Frontal cortex (tissue), 3 donors: ENCODE measurements at regions not wholly inside any gene's neighbourhood (a gene's known extent, or its start where the extent isn't known, plus 50 kb on each side); places are given as distances from the start of the nearest gene placed in this dataset.
"Not testable (repeated sequence)": the region's sequence is repeated elsewhere in the genome, so short reads cannot be mapped to it uniquely, and the experiment has no call there.

Source experiments
- DNase-seq, 2 donors: peaks; one replicate each; pipeline ENCODE4 v3.0.0; 2012; ENCODE audit warnings: low spot score in 2 of 2
- FAIRE-seq: peaks from 2 replicates; lab custom pipeline; 2012; peaks lifted over from hg19 to GRCh38; lab: Jason Lieb, UNC
- donor health status: control.
- donor health status: control.
- donor health status: control.

DNA sequence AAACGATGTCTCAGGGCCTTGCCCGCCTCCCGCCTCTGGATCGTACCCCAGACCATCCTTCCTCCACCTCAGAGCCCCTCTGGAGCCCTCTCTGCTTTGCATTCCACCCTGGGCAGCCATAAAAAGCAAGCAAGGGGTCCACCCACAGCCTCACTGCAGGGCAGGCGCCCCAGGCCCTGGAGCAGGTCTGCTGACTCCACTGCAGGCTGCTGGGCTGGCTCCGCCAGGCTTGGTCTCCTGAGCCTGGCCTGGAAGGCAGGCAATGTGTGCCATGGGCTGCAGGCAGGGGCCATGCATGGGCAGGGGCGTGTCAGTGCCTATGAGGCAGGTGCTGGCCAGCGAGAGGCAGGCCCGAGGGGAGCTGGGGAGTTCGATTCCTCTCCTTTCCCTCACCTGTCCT is 186.0 kb downstream of the ANKRD30B start:
- FAIRE-seq, result no peak
- no peak for DNase-seq

DNA sequence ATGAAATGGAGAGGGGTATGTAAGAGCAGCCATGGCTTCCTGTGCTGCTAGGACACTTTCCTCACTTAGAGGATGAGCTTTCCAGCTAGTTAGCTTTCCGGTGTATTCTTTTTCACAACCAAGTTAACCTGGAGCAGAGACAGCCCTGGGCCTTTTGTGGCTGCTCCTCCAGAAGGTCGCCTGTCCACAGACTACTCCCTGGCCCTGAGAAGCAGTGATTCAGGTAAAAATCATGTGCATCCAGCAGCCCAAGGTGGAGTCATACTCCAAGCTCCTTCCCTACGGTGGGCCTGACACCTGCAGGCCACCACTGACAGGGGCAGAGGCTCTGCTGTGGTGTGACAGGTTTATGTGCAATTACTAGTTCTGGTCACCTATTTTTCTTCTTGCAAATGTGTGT is 187.2 kb downstream of the ANKRD30B start:
- no peak for FAIRE-seq
- no peak for DNase-seq

DNA sequence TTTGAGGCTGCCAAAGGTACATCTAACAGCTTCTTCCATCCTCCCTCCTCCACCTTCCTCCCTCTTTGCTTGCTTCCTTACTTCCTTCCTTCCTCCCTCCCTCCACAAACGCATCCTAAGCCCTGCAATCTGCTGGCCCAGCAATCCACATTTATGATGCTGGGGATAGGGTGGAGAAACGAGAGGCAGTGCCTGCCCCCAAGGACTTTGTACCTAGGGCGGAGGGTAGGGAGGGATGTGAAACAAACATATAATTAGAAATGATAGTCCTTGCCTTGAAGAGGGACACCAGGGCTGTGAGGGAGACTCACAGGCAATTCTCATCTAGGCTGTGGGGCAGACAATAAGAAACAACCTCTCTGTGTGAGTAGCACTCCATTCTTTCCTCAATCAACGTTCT is 188.3 kb downstream of the ANKRD30B start:
- FAIRE-seq, result no peak
- DNase-seq, result no peak

DNA sequence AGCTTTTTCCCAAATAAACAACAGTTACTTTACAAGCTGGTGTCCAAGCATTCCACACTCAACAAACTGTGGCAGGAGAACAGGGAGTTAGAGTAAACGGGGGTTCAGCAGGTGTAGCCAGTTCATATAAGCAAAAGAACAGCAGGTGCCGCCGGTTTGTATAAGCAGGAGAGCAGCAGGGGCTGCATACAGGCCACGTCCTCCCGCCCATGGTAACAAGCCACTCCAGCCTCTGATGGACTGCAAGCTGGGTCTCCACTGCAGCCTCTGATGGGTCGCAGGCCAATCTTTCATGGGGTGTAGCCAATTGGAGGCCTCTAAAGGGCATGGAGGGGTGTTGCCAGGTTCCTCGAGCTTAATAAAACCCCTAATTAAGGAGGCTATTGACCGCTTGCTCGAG is 189.3 kb downstream of the ANKRD30B start:
- DNase-seq (no peak), FAIRE-seq (no peak)

DNA sequence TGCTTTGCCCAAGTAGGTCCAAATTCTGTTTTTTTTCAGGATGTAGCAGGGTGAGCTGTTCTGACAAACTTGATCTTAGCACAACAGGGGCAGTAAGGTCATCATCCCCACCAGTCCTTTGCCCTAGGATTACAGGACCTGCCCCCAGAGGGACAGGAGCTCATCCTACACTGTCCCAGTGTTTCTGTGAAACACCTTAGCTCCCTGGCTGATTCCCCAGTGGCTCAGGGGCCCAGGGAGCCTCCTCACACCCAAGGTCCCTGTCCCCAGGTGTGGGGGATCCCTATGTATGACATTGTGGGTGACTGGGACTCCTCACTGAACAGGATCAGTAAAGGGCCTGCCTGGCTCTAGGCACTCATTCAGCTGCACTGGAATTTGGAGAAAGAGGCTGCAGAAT is 191.2 kb downstream of the ANKRD30B start:
- DNase-seq (no peak), FAIRE-seq (no peak)

GRCh38 chr18:14940106-14940505 is 192.1 kb downstream of the ANKRD30B start:
- not testable (repeated sequence) for FAIRE-seq, DNase-seq

DNA sequence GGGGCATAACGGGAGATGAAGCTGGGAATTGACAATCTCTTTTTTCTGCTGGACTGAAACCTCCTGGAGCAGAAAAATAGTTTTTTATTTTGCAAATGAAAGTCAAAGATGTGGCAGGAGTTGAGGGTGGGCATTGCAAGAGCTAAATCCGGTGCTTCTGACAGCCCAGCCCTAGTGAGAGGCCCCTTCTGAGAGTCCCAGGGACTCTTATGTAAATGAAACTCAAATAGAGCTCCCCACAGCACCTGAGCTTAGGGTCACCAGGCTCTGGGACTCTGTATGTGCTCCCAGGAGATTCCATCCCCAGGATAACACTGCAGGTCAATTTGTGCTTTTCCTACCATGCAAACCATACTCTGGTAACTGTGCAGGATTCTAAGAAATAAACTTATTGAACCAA is 192.8 kb downstream of the ANKRD30B start:
- DNase-seq (no peak), FAIRE-seq (no peak)

DNA sequence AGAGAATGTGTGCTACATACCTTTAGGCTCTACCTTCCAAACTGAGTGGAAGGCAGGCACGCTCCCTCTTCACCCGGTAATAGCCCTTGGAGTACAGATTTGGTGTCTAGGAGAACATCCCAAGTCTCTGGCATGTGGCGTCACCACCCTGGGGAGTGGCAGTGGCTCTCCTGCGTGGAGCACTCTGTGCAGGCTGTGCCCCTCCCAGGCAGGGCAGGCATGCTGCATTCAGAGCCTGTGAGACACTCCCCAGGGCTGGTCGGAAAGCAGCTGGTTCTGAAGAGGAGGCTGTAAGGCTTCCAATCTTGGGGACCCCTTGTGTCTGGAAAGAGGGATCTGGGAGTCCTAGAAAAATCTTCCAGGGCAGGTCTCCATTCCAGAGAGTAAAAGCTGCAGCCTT is 193.3 kb downstream of the ANKRD30B start:
- DNase-seq, result no peak
- no peak for FAIRE-seq

DNA sequence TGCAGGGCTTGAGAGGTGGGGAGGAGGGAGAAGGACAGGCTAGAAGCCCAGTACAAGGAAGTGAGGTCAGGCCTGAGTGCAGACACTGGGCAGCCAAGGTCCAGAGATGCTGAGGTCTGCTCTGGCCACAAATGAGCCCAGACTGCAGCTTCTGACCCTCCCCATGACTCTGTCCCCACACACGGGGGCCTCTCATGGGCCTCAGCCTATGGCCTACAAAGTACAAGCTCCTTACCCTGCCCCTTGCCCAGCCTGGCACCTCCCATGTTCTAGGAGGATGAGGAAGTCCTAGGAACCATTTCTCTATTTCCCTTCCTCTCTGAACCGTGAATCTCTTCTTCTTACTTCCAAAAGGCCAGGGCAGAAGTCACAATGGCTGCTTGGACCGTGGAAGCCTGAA is 193.8 kb downstream of the ANKRD30B start:
- DNase-seq (no peak), FAIRE-seq (no peak)

DNA sequence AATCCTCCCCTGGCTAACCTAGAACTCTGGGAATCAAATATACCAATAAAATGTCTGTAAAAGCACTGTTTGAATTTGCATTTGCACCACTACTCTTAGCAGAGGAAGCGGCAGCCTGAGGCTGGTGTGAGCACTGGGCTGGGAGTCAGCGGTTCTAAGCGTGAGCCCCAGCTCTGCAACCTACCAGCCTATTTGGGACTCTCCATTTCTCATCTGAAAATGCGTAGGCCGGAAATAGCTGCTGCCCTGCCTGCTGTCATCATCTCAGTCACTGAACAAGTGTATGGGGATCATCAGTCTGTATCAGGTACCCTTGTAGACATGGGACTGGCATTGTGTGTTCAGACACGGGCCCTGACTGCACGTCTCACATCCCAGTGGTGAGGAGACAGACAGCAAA is 194.3 kb downstream of the ANKRD30B start:
- DNase-seq (no peak), FAIRE-seq (no peak)

- FAIRE-seq (no peak), DNase-seq (no peak)
These were observed 195.5 kb downstream of the ANKRD30B start for GRCh38 chr18:14943486-14943885.

DNA sequence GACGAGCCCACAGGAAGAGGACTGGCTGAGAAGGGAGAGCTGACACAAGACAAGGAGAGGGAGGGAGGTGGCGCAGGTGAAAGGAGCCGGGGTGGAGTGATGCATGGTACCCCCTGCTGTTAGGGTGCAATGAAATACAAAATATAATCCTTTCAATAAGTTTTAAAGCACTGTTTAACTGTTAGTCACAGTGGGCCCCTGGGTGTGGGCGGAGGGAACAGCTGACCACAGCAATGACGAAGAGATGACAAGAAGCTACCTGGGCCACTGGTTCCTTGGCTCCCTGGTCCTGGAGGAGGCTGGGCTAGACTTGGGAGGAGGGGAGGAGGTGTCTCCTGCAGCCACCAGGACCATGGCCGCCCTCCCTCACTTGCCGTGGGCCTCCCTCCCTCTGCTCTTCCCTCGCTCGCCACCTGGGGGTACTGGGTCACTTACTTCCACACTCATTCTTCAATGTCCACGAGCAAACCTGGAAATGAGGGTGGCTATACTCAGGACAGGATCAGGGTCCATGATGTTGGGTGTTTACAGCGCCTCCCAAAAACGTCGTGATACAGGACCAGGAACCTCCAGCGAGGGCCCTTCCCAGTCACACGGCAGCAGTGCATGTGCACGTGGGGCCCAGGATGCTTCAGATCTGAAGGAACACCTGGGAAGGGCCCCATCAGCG is 196.1 kb downstream of the ANKRD30B start:
- no peak for FAIRE-seq
- no peak for DNase-seq

DNA sequence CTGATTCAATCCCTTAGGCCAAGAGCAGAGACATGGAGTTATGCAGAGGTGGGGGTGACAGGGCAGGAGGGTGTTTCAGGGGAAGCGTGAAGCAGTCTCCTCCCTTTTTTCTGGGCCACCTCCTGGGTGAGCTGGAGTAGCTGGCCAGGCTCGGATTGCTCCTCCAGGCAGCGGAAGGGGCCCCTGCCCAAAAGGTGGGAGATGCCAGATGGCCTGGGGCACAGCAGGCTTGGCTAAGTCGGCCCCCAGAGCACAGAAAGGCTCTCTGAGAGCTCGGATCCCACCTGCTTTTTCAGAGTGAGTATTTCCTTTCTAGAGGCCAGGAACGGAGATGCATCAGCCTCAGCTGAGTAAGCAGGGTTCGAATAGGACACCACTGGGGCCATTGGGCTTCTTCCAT is 196.9 kb downstream of the ANKRD30B start:
- no peak for FAIRE-seq
- DNase-seq, result no peak

DNA sequence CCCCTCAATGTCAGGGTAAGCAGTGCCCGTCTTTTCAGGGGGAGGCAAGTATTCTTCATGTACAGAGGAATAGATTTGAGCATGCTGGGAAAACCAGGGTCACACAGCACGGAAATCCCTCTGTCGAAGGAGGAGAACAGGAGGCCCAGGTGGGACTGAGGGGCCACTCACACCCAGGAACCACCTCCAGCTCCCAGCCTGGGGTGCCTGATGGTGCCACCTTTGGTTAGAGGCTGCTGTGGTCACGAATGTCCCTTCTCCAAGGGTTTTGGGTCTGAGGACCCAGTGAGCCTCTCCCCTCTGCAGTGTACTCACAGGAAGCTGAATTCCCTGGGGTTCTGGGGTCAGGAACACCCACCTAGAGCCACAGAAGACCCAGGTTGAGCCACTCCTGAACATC is 197.3 kb downstream of the ANKRD30B start:
- FAIRE-seq (no peak), DNase-seq (no peak)

DNA sequence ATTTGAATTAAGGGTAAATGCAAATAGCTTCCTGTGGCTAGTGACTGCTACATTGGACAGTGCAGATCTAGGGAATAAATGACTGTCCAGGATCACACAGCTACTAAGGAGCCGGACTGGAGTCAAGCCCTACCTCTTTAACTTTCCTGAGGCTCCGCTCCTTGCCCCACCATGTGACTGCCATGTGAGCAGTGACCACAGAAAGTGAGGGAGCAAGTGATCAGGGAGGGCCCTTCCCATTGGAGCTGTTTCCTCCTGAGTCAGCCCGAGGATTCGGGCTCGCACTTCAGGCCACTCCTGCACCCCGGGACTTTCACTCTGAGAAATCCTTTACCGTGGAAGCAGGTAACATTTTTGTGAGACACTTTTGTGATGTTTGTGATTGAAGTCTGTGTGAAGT is 198.0 kb downstream of the ANKRD30B start:
- no peak for FAIRE-seq

DNA sequence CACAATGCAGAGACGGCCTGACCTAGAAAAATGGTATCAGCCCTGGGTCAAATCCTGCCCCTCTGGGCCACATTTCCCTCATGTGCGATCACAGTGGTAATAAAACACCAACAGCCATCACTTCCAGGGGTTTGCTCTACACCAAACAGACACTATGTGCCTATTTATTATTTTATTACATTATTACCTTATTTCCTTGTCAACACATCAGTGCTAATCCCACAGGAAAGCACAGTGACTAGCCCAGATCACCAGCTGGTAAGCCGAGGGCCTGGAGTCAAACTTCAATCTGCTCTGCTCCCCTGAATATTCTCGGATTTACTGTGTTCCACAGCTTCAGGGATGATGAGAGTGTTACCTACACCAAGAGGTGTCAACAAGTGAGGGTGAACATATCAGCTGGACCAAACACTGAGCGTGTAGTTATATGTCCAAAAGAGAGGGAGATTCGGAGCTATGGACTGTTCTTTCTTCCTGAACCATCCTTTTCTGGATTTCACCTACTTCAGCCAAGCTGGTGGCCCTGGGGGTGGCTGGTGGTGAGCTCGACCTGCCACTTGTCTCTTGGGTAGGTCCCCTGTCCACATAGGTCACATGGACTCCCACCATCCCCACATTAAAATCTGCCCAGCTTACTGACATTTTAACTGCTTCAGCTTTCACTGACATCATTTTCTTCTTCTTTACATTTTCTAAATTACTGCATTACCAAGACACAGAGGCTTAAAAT is 198.9 kb downstream of the ANKRD30B start:
- DNase-seq, FAIRE-seq: not testable (repeated sequence)

More for the DNA sequence above, 198.0 kb downstream of the ANKRD30B start:
- no peak for DNase-seq

GRCh38 chr18:14947482-14948162 is 199.7 kb downstream of the ANKRD30B start:
- no peak for DNase-seq
- no peak for FAIRE-seq

- FAIRE-seq (no peak), DNase-seq (no peak)
These were observed 200.2 kb downstream of the ANKRD30B start for GRCh38 chr18:14948163-14948540.

DNA sequence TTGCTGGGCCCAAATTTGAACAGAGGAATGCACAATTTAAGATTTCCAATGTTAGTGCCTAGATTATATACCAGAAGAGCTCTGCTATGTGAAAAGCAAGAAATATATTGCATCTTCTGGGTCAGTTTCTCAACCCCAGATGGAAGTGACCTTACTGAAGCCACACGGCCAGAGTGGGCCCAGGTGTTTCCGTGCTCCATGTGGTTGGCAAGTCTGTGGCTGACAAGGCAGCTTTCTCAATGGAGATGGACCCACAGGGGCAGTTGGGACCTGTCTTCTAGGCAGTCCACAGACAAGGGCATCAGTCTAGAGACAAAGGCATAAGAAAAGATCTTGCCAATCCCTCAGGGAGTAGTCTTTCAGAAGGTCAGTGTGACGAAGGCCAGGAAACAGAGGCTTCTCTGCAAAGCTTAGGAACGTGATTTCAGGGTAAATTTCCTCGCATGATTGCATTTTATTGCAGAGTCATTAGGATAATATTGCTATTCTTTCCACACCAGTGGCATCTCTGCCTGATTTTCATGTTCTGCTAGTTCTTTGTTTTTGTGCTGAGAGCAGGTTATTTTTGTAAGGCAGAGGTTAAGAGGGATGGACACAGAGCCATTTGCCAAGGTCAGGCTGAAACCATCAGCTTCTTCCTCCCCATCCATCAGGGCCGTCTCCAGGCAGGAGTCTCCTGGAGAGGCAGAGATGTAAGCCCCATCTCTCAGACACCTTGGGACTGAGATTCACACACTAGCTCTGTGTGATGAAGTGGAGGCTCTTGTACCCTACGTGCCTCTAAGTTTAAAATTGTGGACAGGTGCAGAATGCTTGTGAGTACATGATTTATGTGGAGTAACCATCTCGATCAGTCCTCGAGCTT is 202.1 kb downstream of the ANKRD30B start:
- FAIRE-seq (no peak), DNase-seq (no peak)

DNA sequence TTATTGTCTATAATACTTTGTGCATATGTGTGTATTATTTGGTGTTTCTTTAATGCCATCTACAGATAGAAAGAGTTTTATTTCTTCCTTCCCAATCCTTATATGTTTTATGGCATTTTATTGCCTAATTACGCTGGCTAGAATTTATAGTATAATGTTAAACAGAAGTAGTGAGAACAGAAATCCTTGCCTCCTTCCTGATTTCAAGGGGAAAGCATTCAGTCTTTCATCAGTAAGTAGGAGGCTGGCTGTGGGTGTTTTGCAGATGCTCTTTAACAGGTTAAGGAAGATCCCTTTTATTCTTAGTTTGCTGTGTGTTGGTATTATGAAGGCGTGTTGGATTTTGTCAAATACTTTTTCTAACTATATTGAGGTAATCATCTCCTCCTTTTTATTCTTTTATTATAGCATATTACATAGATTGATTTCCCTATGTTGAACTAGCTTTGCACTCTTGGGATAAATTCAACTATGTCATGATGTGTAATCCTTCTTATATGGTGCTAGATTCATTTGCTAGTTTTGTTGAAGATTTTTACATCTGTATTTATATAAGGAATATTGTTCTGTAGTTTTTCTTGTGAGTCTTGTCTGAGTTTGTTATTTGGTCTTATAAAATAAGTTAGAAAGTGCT is 204.6 kb downstream of the ANKRD30B start:
- FAIRE-seq, DNase-seq: not testable (repeated sequence)
